HCT116 (cell line): ENCODE measurements at regions not wholly inside any gene's neighbourhood (a gene's known extent, or its start where the extent isn't known, plus 50 kb on each side); places are given as distances from the start of the nearest gene placed in this dataset.
"Not testable (repeated sequence)": the region's sequence is repeated elsewhere in the genome, so short reads cannot be mapped to it uniquely, and the experiment has no call there.

ENCODE experiments used
- ATAC-seq: fragments of 200-7000 bp; cut with Tn5 transposase; 2 replicates; pipeline ENCODE4 v1.9.1; 2020; ENCODE audit warnings: mild to moderate bottlenecking, moderate library complexity
- BruUV-seq: library from RNA; stranded (reverse); fragments of 400-500 nt; replicated peaks from 2 replicates; lab custom pipeline; 2021; lab: Mats Ljungman, UMichigan
- CTCF ChIA-PET: fragments of 300-600 bp; sonication (Branson Sonifier 250); formaldehyde crosslinking; loops from one replicate; lab custom pipeline; 2021; ENCODE audit warnings: antibody characterized with exemption; lab: Charles Lee
- POLR2A ChIA-PET: fragments of 300-600, 350-600 bp; sonication (Branson Sonifier 250); formaldehyde crosslinking; loops from one replicate; lab custom pipeline; 2021; ENCODE audit warnings: antibody characterized with exemption; lab: Charles Lee
- RAD21 ChIA-PET, 2 experiments: fragments of 300-600 bp; sonication (Branson Sonifier 250); formaldehyde crosslinking; loops; one replicate each; lab custom pipeline; 2023; ENCODE audit warnings: low total read pairs in 2 of 2; ENCODE audit not compliant: uncharacterized antibody in 2 of 2, unreplicated experiment in 2 of 2, low non-redundant PET in 1 of 2; lab: Charles Lee
- DNase-seq: peaks from one replicate; pipeline ENCODE4 v3.0.0-alpha.2; 2010; ENCODE audit warnings: low read depth, low spot score
- H2AFZ ChIP-seq: fragments of 200-600 bp; shearing (Covaris generic), sonication (generic); 2 replicates; pipeline ENCODE4 v1.6.1; 2017; ENCODE audit warnings: low read depth, mixed run types, mixed read lengths, antibody characterized with exemption, low read length; ENCODE audit not compliant: poor library complexity, severe bottlenecking
- H3K27ac ChIP-seq: 2 replicates; pipeline ENCODE4 v1.5.1; 2012; ENCODE audit warnings: low read depth, low read length
- H3K27me3 ChIP-seq: fragments of 200-600 bp; sonication (generic); 2 replicates; pipeline ENCODE4 v1.6.1; 2016; ENCODE audit warnings: mixed run types, low read length, mixed read lengths; ENCODE audit not compliant: insufficient read depth
- H3K36me3 ChIP-seq, 2 experiments: fragments of 200-500 bp in 1 of 2; fragments of 200-600 bp in 1 of 2; sonication (Bioruptor generic) in 1 of 2; sonication (generic) in 1 of 2; 2 replicates each; pipeline versions ENCODE4 v1.5.1 to v1.6.1; 2014 to 2016; ENCODE audit warnings: low read length in 2 of 2, inconsistent platforms in 1 of 2, mixed read lengths in 1 of 2, mixed run types in 1 of 2; ENCODE audit not compliant: insufficient read depth in 2 of 2, control insufficient read depth in 1 of 2
- H3K4me1 ChIP-seq, 2 experiments: fragments of 200-600 bp in 1 of 2; sonication (generic) in 1 of 2; 2 replicates each; pipeline versions ENCODE4 v1.5.1 to v1.6.1; 2012 to 2017; ENCODE audit warnings: low read length in 2 of 2, inconsistent platforms in 1 of 2, mild to moderate bottlenecking in 1 of 2, mixed read lengths in 1 of 2, mixed run types in 1 of 2, moderate library complexity in 1 of 2; ENCODE audit not compliant: insufficient read depth in 2 of 2, control insufficient read depth in 1 of 2
- H3K4me2 ChIP-seq: fragments of 200-600 bp; sonication (generic); 2 replicates; pipeline ENCODE4 v1.6.1; 2017; ENCODE audit warnings: mixed run types, low read length, mixed read lengths
- H3K4me3 ChIP-seq, 2 experiments: fragments of 200-600 bp in 1 of 2; sonication (generic) in 1 of 2; replicated peaks in 1 of 2; 2 replicates each; pipeline ENCODE4 v1.5.1; 2011 to 2016; ENCODE audit warnings: low read length in 2 of 2, control low read depth in 1 of 2, low read depth in 1 of 2, mild to moderate bottlenecking in 1 of 2, mixed read lengths in 1 of 2, mixed run types in 1 of 2
- H3K79me2 ChIP-seq: fragments of 200-600 bp; sonication (generic); 2 replicates; pipeline ENCODE4 v1.6.1; 2017; ENCODE audit warnings: mild to moderate bottlenecking, mixed run types, low read length, moderate library complexity, mixed read lengths; ENCODE audit not compliant: insufficient read depth
- H3K9ac ChIP-seq: fragments of 200-600 bp; sonication (generic); 2 replicates; pipeline ENCODE4 v1.6.1; 2016; ENCODE audit warnings: low read length, mixed read lengths
- H3K9me2 ChIP-seq: fragments of 200-600 bp; sonication (generic), shearing (Covaris generic); 2 replicates; pipeline ENCODE4 v1.6.1; 2017; ENCODE audit warnings: mixed run types, mild to moderate bottlenecking, moderate library complexity; ENCODE audit not compliant: insufficient read depth
- H3K9me3 ChIP-seq, 2 experiments: fragments of 200-500 bp in 1 of 2; fragments of 200-600 bp in 1 of 2; sonication (Bioruptor generic) in 1 of 2; sonication (generic) in 1 of 2; 2 replicates each; pipeline ENCODE4 v1.6.1; 2014 to 2017; ENCODE audit warnings: low read length in 2 of 2, mixed read lengths in 2 of 2, inconsistent platforms in 1 of 2, low read depth in 1 of 2, mild to moderate bottlenecking in 1 of 2, mixed run types in 1 of 2, moderate library complexity in 1 of 2; ENCODE audit not compliant: control insufficient read depth in 1 of 2, insufficient read depth in 1 of 2
- H4K20me1 ChIP-seq: fragments of 200-600 bp; sonication (generic), shearing (Covaris generic); 2 replicates; pipeline ENCODE4 v1.6.1; 2017; ENCODE audit warnings: mixed run types, mild to moderate bottlenecking, moderate library complexity; ENCODE audit not compliant: insufficient read depth
- ATF3 ChIP-seq: IDR thresholded peaks from 2 replicates; pipeline ENCODE4 v1.6.1; 2012
- CBX3 ChIP-seq: IDR thresholded peaks from 2 replicates; pipeline ENCODE4 v1.6.1; 2012; ENCODE audit warnings: low read depth
- EZH2phosphoT487 ChIP-seq: fragments of 200-600 bp; IDR thresholded peaks from 2 replicates; pipeline ENCODE4 v1.6.1; 2018; ENCODE audit warnings: antibody characterized with exemption, borderline replicate concordance
- POLR2AphosphoS5 ChIP-seq: IDR thresholded peaks from 2 replicates; pipeline ENCODE4 v1.6.1; 2011; ENCODE audit warnings: mild to moderate bottlenecking, low read depth, low read length, moderate library complexity
- RAD21 ChIP-seq: IDR thresholded peaks from 2 replicates; pipeline ENCODE4 v1.6.1; 2012; ENCODE audit warnings: low read depth, mild to moderate bottlenecking
- SP1 ChIP-seq: IDR thresholded peaks from 2 replicates; pipeline ENCODE4 v1.6.1; 2012; ENCODE audit warnings: low read depth
- intact Hi-C: fragments of 100-400 bp; cut with micrococcal nuclease; formaldehyde crosslinking; loops from 2 replicates; pipeline ENCODE4 v1.10.0; 2022

DNA sequence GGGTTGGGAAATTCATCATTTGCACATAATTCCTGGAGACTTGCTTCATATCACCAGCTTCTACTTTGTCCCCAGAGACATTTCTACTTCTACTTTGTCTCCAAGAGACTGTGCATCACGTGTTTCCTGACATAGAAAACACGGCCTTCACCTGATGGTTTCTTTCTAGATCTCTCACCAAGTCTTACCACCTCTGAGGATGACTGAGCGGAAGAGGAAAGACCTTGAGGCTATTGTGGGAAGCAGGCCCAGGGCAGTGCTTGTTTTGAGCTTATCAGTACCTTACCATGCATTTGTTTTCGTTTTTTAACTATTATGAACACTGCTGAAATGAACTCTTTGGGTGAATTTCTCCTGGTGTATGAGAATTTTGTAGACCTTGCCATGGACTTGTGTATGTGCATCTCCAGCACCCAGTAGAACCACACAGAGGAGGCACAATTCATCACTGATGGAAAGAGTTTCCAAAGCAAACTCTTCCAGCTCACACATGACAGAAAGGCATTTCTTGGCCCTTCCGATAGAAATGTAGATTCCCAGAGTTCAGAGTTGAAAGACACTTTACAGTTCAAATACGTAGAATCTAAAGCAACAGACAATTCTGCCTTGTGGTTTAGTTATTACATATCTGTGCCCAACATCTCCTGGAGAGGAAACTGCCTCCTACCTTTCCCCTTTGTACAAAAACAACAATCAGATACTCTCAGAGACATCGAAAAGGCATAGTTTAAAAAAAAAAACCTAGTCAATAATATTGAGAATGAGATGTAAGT is 434.7 kb downstream of the FUT8 start:
- no TSS peak for BruUV-seq
- no peaks in the 10 kb centered on the region for H3K4me1 ChIP-seq
- H4K20me1 ChIP-seq: no peaks in the 10 kb centered on the region
- DNase-seq: no peak
- ChIA-PET CTCF (interaction anchor here (1.2 kb wide), 1 partner anchor 23 kb away, joined by 3 read pairs; no protein-coding TSS in a partner anchor), RAD21 (no interaction called here), POLR2A (no interaction called here)
- H3K27me3 ChIP-seq: no peaks in the 10 kb centered on the region
- H3K4me3 ChIP-seq: no peak overlapping the region
- H3K9ac ChIP-seq: no peak overlapping the region
- H3K4me2 ChIP-seq: no peak overlapping the region
- no peaks in the 10 kb centered on the region for H3K9me2 ChIP-seq
- H3K36me3 ChIP-seq: no peaks in the 10 kb centered on the region
- no peaks in the 10 kb centered on the region for H3K9me3 ChIP-seq
- no peak for ATAC-seq
- H3K79me2 ChIP-seq: no peaks in the 10 kb centered on the region
- H3K27ac ChIP-seq: no peak overlapping the region
- H2AFZ ChIP-seq: no peak overlapping the region
- intact Hi-C loops: no loop called here
- TF ChIP-seq POLR2AphosphoS5: no peak
- no peak for TF ChIP-seq SP1
- TF ChIP-seq ATF3: no peak
- no peak for TF ChIP-seq EZH2phosphoT487
- TF ChIP-seq RAD21: no peak
- no peak for TF ChIP-seq CBX3

- H3K4me1 ChIP-seq, H3K79me2 ChIP-seq, DNase-seq, POLR2A ChIA-PET, H3K9me2 ChIP-seq, H3K27me3 ChIP-seq, H4K20me1 ChIP-seq, H3K27ac ChIP-seq, H3K9me3 ChIP-seq, H2AFZ ChIP-seq, H3K4me2 ChIP-seq, H3K36me3 ChIP-seq, BruUV-seq, RAD21 ChIA-PET, H3K9ac ChIP-seq, H3K4me3 ChIP-seq, ATAC-seq, CTCF ChIA-PET, intact Hi-C loops: not testable (repeated sequence)
Measured at GRCh38 chr14:65847931-65848330, 435.4 kb downstream of the FUT8 start.
